H1 (cell line): ENCODE measurements at regions not wholly inside any gene's neighbourhood (a gene's known extent, or its start where the extent isn't known, plus 50 kb on each side); places are given as distances from the start of the nearest gene placed in this dataset.

Source experiments
- CTCF ChIA-PET: fragments of 300-600 bp; sonication (Branson Sonifier 250); formaldehyde crosslinking; loops from one replicate; lab custom pipeline; 2021; ENCODE audit not compliant: partially characterized antibody; lab: Charles Lee
- POLR2A ChIA-PET: fragments of 300-600 bp; sonication (Branson Sonifier 250); formaldehyde crosslinking; loops from one replicate; lab custom pipeline; 2021; ENCODE audit warnings: inconsistent platforms; ENCODE audit not compliant: partially characterized antibody; lab: Charles Lee
- DNase-seq, 2 experiments: peaks; one replicate each; pipeline versions ENCODE4 v3.0.0 to v3.0.0-alpha.2; 2010 to 2022; ENCODE audit warnings: low spot score in 2 of 2, low read depth in 1 of 2, mixed read lengths in 1 of 2
- FAIRE-seq: peaks from 2 replicates; lab custom pipeline; 2011; peaks lifted over from hg19 to GRCh38; lab: Jason Lieb, UNC
- H2AFZ ChIP-seq: 2 replicates; pipeline ENCODE4 v1.8.1; 2012; ENCODE audit warnings: low read length, inconsistent platforms
- H2AK5ac ChIP-seq: 2 replicates; pipeline ENCODE4 v1.6.1; 2013; ENCODE audit warnings: low read depth, low read length
- H2BK120ac ChIP-seq: replicated peaks from 2 replicates; pipeline ENCODE3; 2013; ENCODE audit warnings: low read depth, low read length, inconsistent platforms
- H2BK12ac ChIP-seq: 2 replicates; pipeline ENCODE4 v1.6.1; 2013; ENCODE audit warnings: low read depth, low read length
- H2BK15ac ChIP-seq: 2 replicates; pipeline ENCODE4 v1.6.1; 2013; ENCODE audit warnings: low read length
- H2BK20ac ChIP-seq: 2 replicates; pipeline ENCODE4 v1.6.1; 2013; ENCODE audit warnings: low read length
- H2BK5ac ChIP-seq: 2 replicates; pipeline ENCODE4 v1.6.1; 2013; ENCODE audit warnings: low read depth, low read length
- H3K14ac ChIP-seq: 2 replicates; pipeline ENCODE4 v1.6.1; 2013; ENCODE audit warnings: inconsistent platforms; ENCODE audit not compliant: insufficient read length
- H3K18ac ChIP-seq: 2 replicates; pipeline ENCODE4 v1.6.1; 2013; ENCODE audit warnings: low read length; ENCODE audit errors: extremely low read depth
- H3K23ac ChIP-seq: 2 replicates; pipeline ENCODE4 v1.6.1; 2013; ENCODE audit warnings: inconsistent platforms; ENCODE audit not compliant: insufficient read length
- H3K23me2 ChIP-seq: 2 replicates; pipeline ENCODE4 v1.6.1; 2013; ENCODE audit warnings: low read depth, low read length
- H3K27ac ChIP-seq: 2 replicates; pipeline ENCODE4 v1.6.1; 2011; ENCODE audit warnings: low read depth, low read length, inconsistent platforms
- H3K27me3 ChIP-seq, 4 experiments: replicated peaks in 1 of 4; 1 replicate in 1 of 4; 2 replicates in 3 of 4; pipeline versions ENCODE4 v1.6.1 to v1.8.1; 2011 to 2013; ENCODE audit warnings: low read length in 3 of 4, mild to moderate bottlenecking in 3 of 4, inconsistent platforms in 2 of 4, mixed read lengths in 2 of 4, moderate library complexity in 1 of 4; ENCODE audit not compliant: control insufficient read depth in 3 of 4, insufficient read depth in 3 of 4; ENCODE audit errors: extremely low read depth in 1 of 4
- H3K36me3 ChIP-seq, 4 experiments: 2 replicates each; pipeline versions ENCODE4 v1.6.1 to v1.8.1; 2011 to 2013; ENCODE audit warnings: mild to moderate bottlenecking in 4 of 4, low read length in 3 of 4, moderate library complexity in 2 of 4, control low read depth in 1 of 4, inconsistent platforms in 1 of 4; ENCODE audit not compliant: insufficient read depth in 4 of 4, control insufficient read depth in 2 of 4
- H3K4ac ChIP-seq: replicated peaks from 2 replicates; pipeline ENCODE3; 2013; ENCODE audit warnings: low read length, low read depth, mixed read lengths, inconsistent platforms; ENCODE audit not compliant: insufficient read length
- H3K4me1 ChIP-seq, 4 experiments: replicated peaks in 1 of 4; 1 replicate in 1 of 4; 2 replicates in 3 of 4; pipeline versions ENCODE4 v1.6.1 to v1.8.1; 2011 to 2013; ENCODE audit warnings: low read length in 3 of 4, inconsistent platforms in 2 of 4, mixed read lengths in 1 of 4; ENCODE audit not compliant: insufficient read depth in 4 of 4, control insufficient read depth in 3 of 4
- H3K4me2 ChIP-seq, 2 experiments: 2 replicates each; pipeline versions ENCODE4 v1.6.1 to v1.8.1; 2011 to 2013; ENCODE audit warnings: low read depth in 2 of 2, low read length in 2 of 2, control low read depth in 1 of 2, inconsistent platforms in 1 of 2, mild to moderate bottlenecking in 1 of 2; ENCODE audit not compliant: insufficient read depth in 1 of 2
- H3K4me3 ChIP-seq, 4 experiments: fragments of 200-600, 300-600 bp in 1 of 4; sonication (generic), shearing (Covaris generic), sonication (Bioruptor Twin) in 1 of 4; 2 replicates each; pipeline versions ENCODE4 v1.5.1 to v1.8.1; 2011 to 2016; ENCODE audit warnings: low read length in 4 of 4, low read depth in 3 of 4, control low read depth in 2 of 4, inconsistent platforms in 2 of 4, mild to moderate bottlenecking in 2 of 4, mixed read lengths in 1 of 4, moderate library complexity in 1 of 4; ENCODE audit not compliant: insufficient read depth in 2 of 4; ENCODE audit errors: extremely low read depth in 1 of 4
- H3K56ac ChIP-seq: replicated peaks from 2 replicates; pipeline ENCODE3; 2013; ENCODE audit warnings: low read depth, mild to moderate bottlenecking, mixed read lengths, low read length, inconsistent platforms; ENCODE audit not compliant: insufficient read length
- H3K79me1 ChIP-seq: 2 replicates; pipeline ENCODE4 v1.6.1; 2013; ENCODE audit warnings: low read depth, low read length, control low read depth
- H3K79me2 ChIP-seq, 2 experiments: 2 replicates each; pipeline versions ENCODE4 v1.6.1 to v1.8.1; 2012 to 2013; ENCODE audit warnings: low read length in 2 of 2, mild to moderate bottlenecking in 2 of 2, inconsistent platforms in 1 of 2; ENCODE audit not compliant: insufficient read depth in 2 of 2, control insufficient read depth in 1 of 2
- H3K9ac ChIP-seq, 4 experiments: replicated peaks in 1 of 4; 1 replicate in 1 of 4; 2 replicates in 3 of 4; pipeline versions ENCODE4 v1.6.1 to v1.8.1; 2011 to 2013; ENCODE audit warnings: low read depth in 3 of 4, low read length in 3 of 4, control low read depth in 2 of 4, mild to moderate bottlenecking in 2 of 4, moderate library complexity in 2 of 4, inconsistent platforms in 1 of 4; ENCODE audit errors: extremely low read depth in 1 of 4
- H3K9me3 ChIP-seq, 2 experiments: 2 replicates each; pipeline versions ENCODE4 v1.6.1 to v1.8.1; 2012 to 2013; ENCODE audit warnings: mild to moderate bottlenecking in 2 of 2, moderate library complexity in 2 of 2, control low read depth in 1 of 2, inconsistent platforms in 1 of 2, low read depth in 1 of 2, low read length in 1 of 2, mixed read lengths in 1 of 2; ENCODE audit not compliant: insufficient read depth in 2 of 2
- H4K20me1 ChIP-seq, 2 experiments: replicated peaks in 1 of 2; 2 replicates each; pipeline versions ENCODE3 to v1.8.1; 2011 to 2013; ENCODE audit warnings: inconsistent platforms in 2 of 2, low read length in 2 of 2, mild to moderate bottlenecking in 1 of 2; ENCODE audit not compliant: insufficient read depth in 2 of 2, control insufficient read depth in 1 of 2
- H4K5ac ChIP-seq: 2 replicates; pipeline ENCODE4 v1.6.1; 2013; ENCODE audit warnings: low read length, low read depth, mixed read lengths, inconsistent platforms; ENCODE audit not compliant: insufficient read length
- H4K8ac ChIP-seq: 2 replicates; pipeline ENCODE4 v1.8.0; 2013; ENCODE audit warnings: mild to moderate bottlenecking, moderate library complexity, low read length, inconsistent platforms; ENCODE audit not compliant: insufficient read depth; ENCODE audit errors: extremely low read depth
- H4K91ac ChIP-seq: replicated peaks from 2 replicates; pipeline ENCODE3; 2013; ENCODE audit warnings: low read length, mixed read lengths, inconsistent platforms; ENCODE audit not compliant: insufficient read length
- MAX ChIP-seq: IDR thresholded peaks from 2 replicates; pipeline ENCODE4 v1.6.1; 2012; ENCODE audit warnings: inconsistent platforms
- NANOG ChIP-seq: IDR thresholded peaks from 2 replicates; pipeline ENCODE4 v1.6.1; 2011; ENCODE audit warnings: low read length, low read depth, mild to moderate bottlenecking, inconsistent platforms; ENCODE audit not compliant: insufficient read depth, poor library complexity, severe bottlenecking
- PHF8 ChIP-seq: fragments of 200-600 bp; sonication (generic); conservative IDR thresholded peaks from 2 replicates; pipeline ENCODE4 v1.7.1; 2012; ENCODE audit warnings: low read depth, mild to moderate bottlenecking, inconsistent platforms, low read length, moderate library complexity
- POLR2A ChIP-seq, 2 experiments: IDR thresholded peaks; 1 replicate in 1 of 2; 2 replicates in 1 of 2; pipeline ENCODE4 v1.6.1; 2011; ENCODE audit warnings: low read depth in 2 of 2, low read length in 2 of 2, mild to moderate bottlenecking in 2 of 2; ENCODE audit errors: control extremely low read depth in 1 of 2
- RFX5 ChIP-seq: IDR thresholded peaks from 2 replicates; pipeline ENCODE4 v1.6.1; 2011; ENCODE audit warnings: low read depth, low read length, improper control_type of control experiment, borderline replicate concordance
- TBP ChIP-seq: IDR thresholded peaks from 2 replicates; pipeline ENCODE4 v1.6.1; 2011; ENCODE audit warnings: low read depth, low read length, improper control_type of control experiment
- USF2 ChIP-seq: IDR thresholded peaks from 2 replicates; pipeline ENCODE4 v1.6.1; 2011; ENCODE audit warnings: low read length, improper control_type of control experiment
- WGBS, 2 experiments: shearing (Covaris generic) in 1 of 2; methylation state at CpG; one replicate each; pipeline versions ENCODE4 v1.1.6 to v1.1.7; 2013 to 2015; ENCODE audit warnings: low lambda C conversion rate in 2 of 2, mixed read lengths in 2 of 2, inconsistent platforms in 1 of 2, low coverage in 1 of 2, missing lambda C conversion rate in 1 of 2; ENCODE audit not compliant: insufficient replicate concordance in 2 of 2, insufficient coverage in 1 of 2, insufficient read length in 1 of 2; ENCODE audit errors: extremely low coverage in 1 of 2, missing lambda C conversion rate in 1 of 2; 5-methylcytosine and 5-hydroxymethylcytosine counted together

DNA sequence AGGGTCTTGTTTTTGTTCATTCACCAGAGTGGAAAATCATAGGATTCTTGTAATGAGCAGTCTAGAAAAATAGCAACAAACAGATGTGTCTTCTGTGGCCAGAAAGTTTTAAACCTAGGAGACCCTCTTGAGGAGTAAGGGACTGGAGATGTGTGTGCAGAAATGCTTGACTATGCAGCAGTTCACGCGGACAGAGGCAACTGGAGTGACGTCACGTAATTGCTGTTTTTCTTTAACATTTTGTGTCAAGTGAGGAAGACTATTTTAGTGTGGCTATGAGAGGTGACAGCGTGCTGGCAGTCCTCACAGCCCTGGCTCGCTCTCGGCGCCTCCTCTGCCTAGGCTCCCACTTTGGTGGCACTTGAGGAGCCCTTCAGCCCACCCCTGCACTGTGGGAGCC lies 163.1 kb upstream of the PTCH1 start:
- Histone ChIP-seq H3K4ac (no peak overlapping the region), H3K23ac (no peak overlapping the region), H3K27ac (no peak overlapping the region), H4K20me1 (no peaks in the 10 kb centered on the region), H3K9ac (no peak overlapping the region), H3K9me3 (peaks cover 14 to 17% of the 10 kb centered on the region in 2 experiments), H4K5ac (no peak overlapping the region), H3K4me3 (no peak overlapping the region), H4K91ac (no peak overlapping the region), H3K23me2 (no peaks in the 10 kb centered on the region), H2AFZ (no peak overlapping the region), H3K56ac (no peak overlapping the region), H2BK15ac (no peak overlapping the region), H2BK20ac (no peak overlapping the region), H2AK5ac (no peak overlapping the region), H4K8ac (no peak overlapping the region), H3K79me1 (no peaks in the 10 kb centered on the region), H3K27me3 (no peaks in the 10 kb centered on the region), H3K14ac (no peak overlapping the region), H2BK12ac (no peak overlapping the region), H2BK5ac (no peak overlapping the region), H3K4me2 (no peak overlapping the region), H2BK120ac (no peak overlapping the region), H3K4me1 (no peaks in the 10 kb centered on the region), H3K79me2 (no peaks in the 10 kb centered on the region), H3K18ac (no peak overlapping the region), H3K36me3 (no peaks in the 10 kb centered on the region)
- CTCF ChIA-PET = interaction anchor here (1.4 kb wide), 1 partner anchor 56 kb away, joined by 5 read pairs; no protein-coding TSS in a partner anchor
- no peak for TF ChIP-seq USF2
- no peak for TF ChIP-seq PHF8
- TF ChIP-seq POLR2A (IDR thresholded peaks at IDR 0.05; ENCODE audit: control extremely low read depth in 1 of 2, low read depth in 2 of 2, low read length in 2 of 2) = no peak
- TF ChIP-seq TBP = no peak
- no peak for TF ChIP-seq NANOG
- TF ChIP-seq RFX5 = no peak
- no peak for TF ChIP-seq MAX
- POLR2A ChIA-PET = no interaction called here
- no peak for FAIRE-seq
- 98% methylated on average over 8 of the region's 8 CpGs; no CpG with 5 or more reads in 1 of the 2 experiments for WGBS, 2 experiments
- DNase-seq = no peak
